Calu3 (cell line): ENCODE measurements at regions not wholly inside any gene's neighbourhood (a gene's known extent, or its start where the extent isn't known, plus 50 kb on each side); places are given as distances from the start of the nearest gene placed in this dataset.

Experiments
- BruUV-seq: library from RNA; stranded (reverse); fragments of 400-500 nt; replicated peaks from 2 replicates; lab custom pipeline; 2021; lab: Mats Ljungman, UMichigan
- CTCF ChIA-PET: fragments of 300-600 bp; sonication (Branson Sonifier 250); formaldehyde crosslinking; loops from one replicate; lab custom pipeline; 2022; ENCODE audit warnings: antibody characterized with exemption; lab: Charles Lee
- DNase-seq: peaks from one replicate; pipeline ENCODE4 v3.0.0; 2022
- H3K27ac Mint-ChIP-seq: one replicate; pipeline ENCODE4 v1.8.0; 2022; ENCODE audit warnings: mixed read lengths; ENCODE audit not compliant: unreplicated experiment
- H3K27me3 Mint-ChIP-seq: one replicate; pipeline ENCODE4 v1.8.0; 2022; ENCODE audit warnings: mixed read lengths; ENCODE audit not compliant: unreplicated experiment
- H3K36me3 Mint-ChIP-seq: one replicate; pipeline ENCODE4 v1.8.0; 2022; ENCODE audit warnings: mild to moderate bottlenecking, moderate library complexity, mixed read lengths; ENCODE audit not compliant: insufficient read depth, unreplicated experiment
- H3K4me1 Mint-ChIP-seq: one replicate; pipeline ENCODE4 v1.8.0; 2022; ENCODE audit warnings: mild to moderate bottlenecking, low read depth, mixed read lengths; ENCODE audit not compliant: unreplicated experiment
- H3K4me3 Mint-ChIP-seq: one replicate; pipeline ENCODE4 v1.8.0; 2022; ENCODE audit warnings: mild to moderate bottlenecking, low read depth, moderate library complexity, mixed read lengths; ENCODE audit not compliant: unreplicated experiment
- H3K9me3 Mint-ChIP-seq: one replicate; pipeline ENCODE4 v1.8.0; 2022; ENCODE audit warnings: low read depth, mixed read lengths; ENCODE audit not compliant: unreplicated experiment
- CTCF ChIP-seq: fragments of 200-600 bp; IDR thresholded peaks from one replicate; pipeline ENCODE4 v1.8.0; 2022; ENCODE audit warnings: antibody characterized with exemption; ENCODE audit not compliant: unreplicated experiment
- intact Hi-C: fragments of 100-400 bp; cut with micrococcal nuclease; formaldehyde crosslinking; loops from one replicate; pipeline ENCODE4 v1.10.0; 2022; ENCODE audit not compliant: unreplicated experiment

- no peak for DNase-seq
- H3K27me3 Mint-ChIP-seq = peaks cover 77% of the 10 kb centered on the region
- no peak for TF ChIP-seq CTCF
- CTCF ChIA-PET = no interaction called here
- H3K4me3 Mint-ChIP-seq = no peak overlapping the region
- peaks cover 4% of the 10 kb centered on the region for H3K9me3 Mint-ChIP-seq
- intact Hi-C loops = no loop called here
- no peaks in the 10 kb centered on the region for H3K4me1 Mint-ChIP-seq
- no peak overlapping the region for H3K27ac Mint-ChIP-seq
- no peaks in the 10 kb centered on the region for H3K36me3 Mint-ChIP-seq
- BruUV-seq = no TSS peak
Measured at GRCh38 chr10:113425541-113425951, 127.3 kb upstream of the HABP2 start.

GRCh38 chr10:113426181-113426877 lies 126.5 kb upstream of the HABP2 start:
- no TSS peak for BruUV-seq
- CTCF ChIA-PET = no interaction called here

GRCh38 chr10:113427236-113427735 lies 125.6 kb upstream of the HABP2 start:
- Mint-ChIP-seq H3K4me3 (no peak overlapping the region), H3K27ac (no peak overlapping the region), H3K4me1 (no peaks in the 10 kb centered on the region), H3K36me3 (no peaks in the 10 kb centered on the region), H3K27me3 (peaks cover 83% of the 10 kb centered on the region), H3K9me3 (peaks cover 2% of the 10 kb centered on the region)
- CTCF ChIA-PET = interaction anchor here (0.6 kb wide), 1 partner anchor 16 kb away, joined by 5 read pairs; no protein-coding TSS in a partner anchor
- no peak for TF ChIP-seq CTCF
- no peak for DNase-seq
- intact Hi-C loops = no loop called here
- no TSS peak for BruUV-seq

More at GRCh38 chr10:113426181-113426877, 126.5 kb upstream of the HABP2 start:
- DNase-seq = no peak
- Mint-ChIP-seq H3K27ac (no peak overlapping the region), H3K36me3 (no peaks in the 10 kb centered on the region), H3K9me3 (peaks cover 4% of the 10 kb centered on the region), H3K4me3 (no peak overlapping the region), H3K27me3 (peaks cover 77% of the 10 kb centered on the region), H3K4me1 (no peaks in the 10 kb centered on the region)
- no peak for TF ChIP-seq CTCF
- intact Hi-C loops = no loop called here

- intact Hi-C loops = no loop called here
- CTCF ChIA-PET = interaction anchor here (0.6 kb wide), 1 partner anchor 17 kb away, joined by 5 read pairs; no protein-coding TSS in a partner anchor
- H3K27me3 Mint-ChIP-seq = peaks cover 76% of the 10 kb centered on the region
- H3K9me3 Mint-ChIP-seq = peaks cover 2% of the 10 kb centered on the region
- H3K36me3 Mint-ChIP-seq = no peaks in the 10 kb centered on the region
- H3K4me3 Mint-ChIP-seq = no peak overlapping the region
- DNase-seq = no peak
- BruUV-seq = no TSS peak
- H3K4me1 Mint-ChIP-seq = no peaks in the 10 kb centered on the region
- no peak for TF ChIP-seq CTCF
- H3K27ac Mint-ChIP-seq = no peak overlapping the region
Measured at GRCh38 chr10:113427811-113428558, 124.9 kb upstream of the HABP2 start.
